ENCODE measurements at regions not wholly inside any gene's neighbourhood (a gene's known extent, or its start where the extent isn't known, plus 50 kb on each side); places are given as distances from the start of the nearest gene placed in this dataset.

GRCh38 chr6:165972139-165972802 is 195.4 kb downstream of the TBXT start:
- TF ChIP-seq CTCF (conservative IDR thresholded peaks at IDR 0.05; ENCODE audit: low read depth, low read length): no peak
- no peak for DNase-seq (ENCODE audit: low read depth)
- no peak overlapping the region for H3K4me3 ChIP-seq (ENCODE audit: low read depth, low read length)

- no peak overlapping the region for H3K4me3 ChIP-seq (ENCODE audit: low read depth, low read length)
- no peak for TF ChIP-seq CTCF (conservative IDR thresholded peaks at IDR 0.05; ENCODE audit: low read depth, low read length)
- no peak for DNase-seq (ENCODE audit: low read depth)
Measured at GRCh38 chr6:165971202-165971601, 196.4 kb downstream of the TBXT start.

GRCh38 chr6:165970001-165970400 is 197.7 kb downstream of the TBXT start:
- DNase-seq (ENCODE audit: low read depth): no peak
- no peak overlapping the region for H3K4me3 ChIP-seq (ENCODE audit: low read depth, low read length)
- no peak for TF ChIP-seq CTCF (conservative IDR thresholded peaks at IDR 0.05; ENCODE audit: low read depth, low read length)

GRCh38 chr6:165969184-165969583 is 198.5 kb downstream of the TBXT start:
- no peak overlapping the region for H3K4me3 ChIP-seq (ENCODE audit: low read depth, low read length)
- DNase-seq (ENCODE audit: low read depth): no peak
- TF ChIP-seq CTCF (conservative IDR thresholded peaks at IDR 0.05; ENCODE audit: low read depth, low read length): no peak

- no peak for DNase-seq (ENCODE audit: low read depth)
- no peak for TF ChIP-seq CTCF (conservative IDR thresholded peaks at IDR 0.05; ENCODE audit: low read depth, low read length)
- H3K4me3 ChIP-seq (ENCODE audit: low read depth, low read length): no peak overlapping the region
Measured at GRCh38 chr6:165968408-165968807, 199.2 kb downstream of the TBXT start.

GRCh38 chr6:165967810-165968407 is 199.7 kb downstream of the TBXT start:
- H3K4me3 ChIP-seq (ENCODE audit: low read depth, low read length): no peak overlapping the region
- no peak for TF ChIP-seq CTCF (conservative IDR thresholded peaks at IDR 0.05; ENCODE audit: low read depth, low read length)
- DNase-seq (ENCODE audit: low read depth): no peak

GRCh38 chr6:165963750-165964149 is 203.9 kb downstream of the TBXT start:
- H3K4me3 ChIP-seq (ENCODE audit: low read depth, low read length): no peak overlapping the region
- TF ChIP-seq CTCF (conservative IDR thresholded peaks at IDR 0.05; ENCODE audit: low read depth, low read length): no peak
- no peak for DNase-seq (ENCODE audit: low read depth)
